ENCODE measurements at regions not wholly inside any gene's neighbourhood (a gene's known extent, or its start where the extent isn't known, plus 50 kb on each side); places are given as distances from the start of the nearest gene placed in this dataset.

GRCh38 chr19:30167206-30167868, 204.8 kb upstream of the ZNF536 start:
- TF ChIP-seq CTCF (IDR thresholded peaks at IDR 0.05; ENCODE audit: low read length) (no peak), EZH2phosphoT487 (IDR thresholded peaks at IDR 0.05; ENCODE audit: low read length) (no peak), EZH2 (optimal IDR thresholded peaks at IDR 0.05; ENCODE audit: low read depth, low read length) (no peak)

Data from MM.1S (cell line).